DMS 273 (cell line): ENCODE measurements at regions not wholly inside any gene's neighbourhood (a gene's known extent, or its start where the extent isn't known, plus 50 kb on each side); places are given as distances from the start of the nearest gene placed in this dataset.

Source experiments
- DNase-seq: peaks from one replicate; lab custom pipeline; 2025; ENCODE audit not compliant: unreplicated experiment; lab: John Stamatoyannopoulos, UW

- DNase-seq: no peak
Measured at GRCh38 chr11:98871690-98872089, 149.1 kb upstream of the CNTN5 start.

- DNase-seq: no peak
Measured at GRCh38 chr11:98874050-98874449, 146.7 kb upstream of the CNTN5 start.

- DNase-seq: no peak
Measured at GRCh38 chr11:98895936-98896335, 124.8 kb upstream of the CNTN5 start.

- peak; percentile 70 for DNase-seq
Measured at GRCh38 chr11:98940913-98941312, 79.8 kb upstream of the CNTN5 start.

GRCh38 chr11:98944461-98944860 is 76.3 kb upstream of the CNTN5 start:
- no peak for DNase-seq

GRCh38 chr11:98952107-98952506 is 68.6 kb upstream of the CNTN5 start:
- DNase-seq: no peak

GRCh38 chr11:98955551-98955950 is 65.2 kb upstream of the CNTN5 start:
- DNase-seq: no peak

GRCh38 chr11:98964146-98964545 is 56.6 kb upstream of the CNTN5 start:
- no peak for DNase-seq

GRCh38 chr11:98965358-98965757 is 55.4 kb upstream of the CNTN5 start:
- DNase-seq: no peak

- DNase-seq: no peak
Measured at GRCh38 chr11:98965775-98966174, 55.0 kb upstream of the CNTN5 start.

- DNase-seq: no peak
Measured at GRCh38 chr11:98967005-98967404, 53.7 kb upstream of the CNTN5 start.
